Keratinocyte (primary cell): ENCODE measurements at regions not wholly inside any gene's neighbourhood (a gene's known extent, or its start where the extent isn't known, plus 50 kb on each side); places are given as distances from the start of the nearest gene placed in this dataset.
"Not testable (repeated sequence)": the region's sequence is repeated elsewhere in the genome, so short reads cannot be mapped to it uniquely, and the experiment has no call there.

Experiments
- CTCF ChIP-seq, 3 experiments: IDR thresholded peaks in 1 of 3; conservative IDR thresholded peaks in 1 of 3; optimal IDR thresholded peaks in 1 of 3; 2 replicates in 2 of 3; 3 replicates in 1 of 3; pipeline versions ENCODE3 to v1.5.1; 2011; ENCODE audit warnings: low read length in 3 of 3, mild to moderate bottlenecking in 3 of 3, moderate library complexity in 2 of 3, control low read depth in 1 of 3, inconsistent platforms in 1 of 3; ENCODE audit not compliant: insufficient read depth in 2 of 3; ENCODE audit errors: extremely low read depth in 1 of 3
- EZH2 ChIP-seq: IDR thresholded peaks from one replicate; pipeline ENCODE4 v1.6.1; 2012; ENCODE audit warnings: inconsistent platforms, mild to moderate bottlenecking, low read length, moderate library complexity

- not testable (repeated sequence) for TF ChIP-seq CTCF (optimal IDR thresholded peaks at IDR 0.05 in 1 of 3, IDR thresholded peaks at IDR 0.05 in 1 of 3, conservative IDR thresholded peaks at IDR 0.05 in 1 of 3; ENCODE audit: extremely low read depth in 1 of 3, insufficient read depth in 2 of 3, low read length in 3 of 3); EZH2
Measured at GRCh38 chr4:20062857-20063256, 188.8 kb upstream of the SLIT2 start.
